ENCODE measurements at regions not wholly inside any gene's neighbourhood (a gene's known extent, or its start where the extent isn't known, plus 50 kb on each side); places are given as distances from the start of the nearest gene placed in this dataset.

DNA sequence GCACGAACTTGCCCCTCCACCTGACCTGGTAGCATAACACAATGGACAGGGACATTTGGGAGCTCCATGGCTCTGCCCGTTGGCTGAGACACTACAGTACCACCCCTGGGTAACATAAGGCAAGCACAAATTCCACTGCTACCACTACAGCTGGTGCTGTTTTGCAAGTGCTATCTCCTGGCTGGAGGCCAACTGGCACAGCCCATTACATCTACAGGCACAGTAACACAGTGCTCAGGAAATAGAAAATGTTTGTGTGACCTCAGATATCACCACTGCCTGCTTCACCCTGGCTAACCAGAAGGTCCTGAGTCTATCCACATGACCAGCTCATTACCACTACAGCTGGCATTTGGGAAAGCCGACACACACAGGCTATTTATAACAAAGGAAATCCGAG is 631.1 kb upstream of the MBL2 start:
- TF ChIP-seq GATA3 (IDR thresholded peaks at IDR 0.05; ENCODE audit: low read depth, low read length), result no peak
- TF ChIP-seq GATA2 (IDR thresholded peaks at IDR 0.05; ENCODE audit: low read depth, low read length), result peak; percentile 50
